ENCODE measurements at regions not wholly inside any gene's neighbourhood (a gene's known extent, or its start where the extent isn't known, plus 50 kb on each side); places are given as distances from the start of the nearest gene placed in this dataset.

- TF ChIP-seq CTCF (IDR thresholded peaks at IDR 0.05 in 4 of 5, conservative IDR thresholded peaks at IDR 0.05 in 1 of 5) (no peak), POLR2A (IDR thresholded peaks at IDR 0.05) (no peak)
Observed at GRCh38 chr1:194598098-194598497, 1411.7 kb upstream of the B3GALT2 start.
